Brain microvascular endothelial cell (primary cell): ENCODE measurements at regions not wholly inside any gene's neighbourhood (a gene's known extent, or its start where the extent isn't known, plus 50 kb on each side); places are given as distances from the start of the nearest gene placed in this dataset.

Experiments
- DNase-seq: peaks from one replicate; pipeline ENCODE4 v3.0.0-alpha.2; 2020
- H3K27ac ChIP-seq: fragments of 250-450 bp; sonication (Bioruptor Pico); 2 replicates; pipeline ENCODE4 v1.5.1; 2020; ENCODE audit warnings: mild to moderate bottlenecking, moderate library complexity
- H3K27me3 ChIP-seq: fragments of 250-450 bp; sonication (Bioruptor Pico); replicated peaks from 2 replicates; pipeline ENCODE4 v1.5.1; 2020; ENCODE audit warnings: mild to moderate bottlenecking
- H3K36me3 ChIP-seq: fragments of 250-450 bp; sonication (Bioruptor Pico); replicated peaks from 2 replicates; pipeline ENCODE4 v1.5.1; 2020; ENCODE audit warnings: mild to moderate bottlenecking
- H3K4me3 ChIP-seq: 2 replicates; pipeline ENCODE4 v1.5.1; 2011; ENCODE audit warnings: low read depth, mild to moderate bottlenecking, control low read depth, low read length, moderate library complexity
- CTCF ChIP-seq: IDR thresholded peaks from 2 replicates; pipeline ENCODE4 v1.5.1; 2011; ENCODE audit warnings: low read depth, mild to moderate bottlenecking, moderate library complexity, low read length, control low read depth, inconsistent platforms; ENCODE audit errors: missing control alignments
- in situ Hi-C: cut with HindIII; loops from 2 replicates; pipeline ENCODE4 v1.10.0; 2017; ENCODE audit warnings: low sequenced_read_pairs, low pct_ligation_motif_present

- DNase-seq, result no peak
- Histone ChIP-seq H3K27me3 (no peaks in the 10 kb centered on the region), H3K27ac (no peak overlapping the region), H3K4me3 (no peak overlapping the region), H3K36me3 (no peaks in the 10 kb centered on the region)
- TF ChIP-seq CTCF, result no peak
- in situ Hi-C loops, result no loop called here
Observed at GRCh38 chr6:9347608-9348007, 912.3 kb upstream of the SLC35B3 start.

DNA sequence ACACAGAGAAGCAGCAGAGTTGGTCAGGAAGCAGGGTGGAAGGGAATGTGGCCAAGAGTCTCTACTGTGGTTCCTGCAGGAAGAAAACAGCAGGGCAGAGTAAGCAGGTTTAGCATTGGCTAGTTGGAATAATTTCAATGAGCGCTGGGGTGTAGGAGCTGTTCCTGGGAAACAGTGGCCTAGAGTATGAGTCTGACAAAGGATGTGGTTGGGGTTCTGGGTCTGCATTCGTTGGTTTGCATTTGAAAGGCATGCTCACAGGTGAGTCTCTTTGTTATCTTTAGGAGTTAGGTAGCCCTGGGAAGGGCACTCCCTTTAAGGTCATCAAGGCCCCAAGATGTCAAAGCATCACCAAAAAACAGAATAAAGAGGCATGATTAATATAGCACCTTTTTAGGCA lies 911.6 kb upstream of the SLC35B3 start:
- TF ChIP-seq CTCF, result no peak
- in situ Hi-C loops, result no loop called here
- no peaks in the 10 kb centered on the region for H3K36me3 ChIP-seq
- no peak overlapping the region for H3K4me3 ChIP-seq
- no peaks in the 10 kb centered on the region for H3K27me3 ChIP-seq
- H3K27ac ChIP-seq, result no peak overlapping the region
- DNase-seq, result no peak

- DNase-seq, result no peak
- no peak overlapping the region for H3K4me3 ChIP-seq
- no peaks in the 10 kb centered on the region for H3K27me3 ChIP-seq
- H3K27ac ChIP-seq, result no peak overlapping the region
- H3K36me3 ChIP-seq, result no peaks in the 10 kb centered on the region
- no peak for TF ChIP-seq CTCF
- in situ Hi-C loops, result no loop called here
Observed at GRCh38 chr6:9335431-9335830, 900.1 kb upstream of the SLC35B3 start.

DNA sequence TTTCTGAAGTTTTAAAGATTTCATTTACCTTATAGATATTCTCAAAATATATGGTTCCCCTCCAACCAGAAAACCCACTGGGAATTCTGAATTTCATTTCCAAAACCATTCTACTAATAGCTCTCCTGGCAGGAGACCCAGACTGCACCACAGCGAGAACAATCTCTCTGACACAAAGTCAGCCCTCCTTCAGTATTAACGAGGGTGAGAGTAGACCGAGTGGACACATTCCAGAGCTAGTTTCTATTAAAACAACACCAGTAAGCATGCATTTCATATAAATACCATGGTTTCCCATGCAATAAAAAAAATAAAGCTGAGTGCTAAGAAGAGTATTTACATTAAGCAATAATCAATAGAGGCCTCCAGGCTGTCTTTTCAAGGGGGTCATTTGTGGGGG lies 899.6 kb upstream of the SLC35B3 start:
- Histone ChIP-seq H3K36me3 (no peaks in the 10 kb centered on the region), H3K27me3 (no peaks in the 10 kb centered on the region), H3K27ac (no peak overlapping the region), H3K4me3 (no peak overlapping the region)
- DNase-seq, result no peak
- in situ Hi-C loops, result no loop called here
- no peak for TF ChIP-seq CTCF

- DNase-seq, result no peak
- H3K4me3 ChIP-seq, result no peak overlapping the region
- in situ Hi-C loops, result no loop called here
- H3K27ac ChIP-seq, result no peak overlapping the region
- no peak for TF ChIP-seq CTCF
- no peaks in the 10 kb centered on the region for H3K27me3 ChIP-seq
- no peaks in the 10 kb centered on the region for H3K36me3 ChIP-seq
Observed at GRCh38 chr6:9332241-9332780, 897.0 kb upstream of the SLC35B3 start.

DNA sequence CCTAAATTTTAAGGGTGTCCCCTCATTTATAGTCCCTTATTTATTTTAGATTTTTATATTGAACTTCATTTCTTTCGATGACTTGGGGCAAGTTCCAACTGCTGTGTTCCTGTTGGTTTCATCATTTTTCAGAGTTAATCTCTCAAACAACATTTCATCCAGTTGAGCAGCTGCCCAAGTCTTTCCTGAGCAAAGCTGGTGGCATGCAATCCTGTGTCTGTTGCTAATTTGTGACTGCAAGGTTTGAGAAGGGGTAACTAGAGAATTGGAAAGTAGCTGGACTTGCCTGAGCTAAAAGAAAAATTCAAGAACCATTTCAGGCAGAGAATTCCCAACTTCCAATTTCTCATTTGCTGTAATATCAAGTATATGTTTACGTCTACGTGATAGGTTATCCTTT lies 881.5 kb upstream of the SLC35B3 start:
- DNase-seq, result no peak
- Histone ChIP-seq H3K27me3 (no peaks in the 10 kb centered on the region), H3K4me3 (no peak overlapping the region), H3K36me3 (no peaks in the 10 kb centered on the region), H3K27ac (no peak overlapping the region)
- no peak for TF ChIP-seq CTCF
- in situ Hi-C loops, result no loop called here
